Hepatic stellate cell (primary cell): ENCODE measurements at regions not wholly inside any gene's neighbourhood (a gene's known extent, or its start where the extent isn't known, plus 50 kb on each side); places are given as distances from the start of the nearest gene placed in this dataset.
A peak's percentile ranks its signal among the peaks of the same experiment; 100 is the strongest.

ENCODE experiments used
- DNase-seq: peaks from one replicate; pipeline ENCODE4 v3.0.0; 2011; ENCODE audit warnings: low spot score

- no peak for DNase-seq
These were observed 456.7 kb downstream of the LMO4 start for GRCh38 chr1:87785386-87785785.

GRCh38 chr1:87786229-87786628 is 457.5 kb downstream of the LMO4 start:
- no peak for DNase-seq

GRCh38 chr1:87786861-87787545 is 458.3 kb downstream of the LMO4 start:
- DNase-seq, result no peak

GRCh38 chr1:87787551-87787950 is 458.9 kb downstream of the LMO4 start:
- no peak for DNase-seq

- no peak for DNase-seq
These were observed 462.1 kb downstream of the LMO4 start for GRCh38 chr1:87790756-87791155.

- no peak for DNase-seq
These were observed 463.5 kb downstream of the LMO4 start for GRCh38 chr1:87791931-87792740.

GRCh38 chr1:87794788-87795614 is 466.3 kb downstream of the LMO4 start:
- DNase-seq, result peak; percentile 24

- DNase-seq, result no peak
These were observed 467.1 kb downstream of the LMO4 start for GRCh38 chr1:87795615-87796337.

- no peak for DNase-seq
These were observed 467.8 kb downstream of the LMO4 start for GRCh38 chr1:87796471-87796901.

GRCh38 chr1:87799451-87799850 is 470.8 kb downstream of the LMO4 start:
- DNase-seq, result no peak

GRCh38 chr1:87800006-87800405 is 471.3 kb downstream of the LMO4 start:
- no peak for DNase-seq

- DNase-seq, result no peak
These were observed 474.7 kb downstream of the LMO4 start for GRCh38 chr1:87803375-87803774.

GRCh38 chr1:87804128-87804527 is 475.4 kb downstream of the LMO4 start:
- no peak for DNase-seq

- DNase-seq, result no peak
These were observed 477.1 kb downstream of the LMO4 start for GRCh38 chr1:87805666-87806378.

- DNase-seq, result no peak
These were observed 477.9 kb downstream of the LMO4 start for GRCh38 chr1:87806379-87807094.

GRCh38 chr1:87810166-87810565 is 481.5 kb downstream of the LMO4 start:
- no peak for DNase-seq

- no peak for DNase-seq
These were observed 484.3 kb downstream of the LMO4 start for GRCh38 chr1:87812871-87813577.

- no peak for DNase-seq
These were observed 485.9 kb downstream of the LMO4 start for GRCh38 chr1:87814573-87814972.

GRCh38 chr1:87816646-87817045 is 488.0 kb downstream of the LMO4 start:
- no peak for DNase-seq
